HG03378 (cell line): ENCODE measurements at regions not wholly inside any gene's neighbourhood (a gene's known extent, or its start where the extent isn't known, plus 50 kb on each side); places are given as distances from the start of the nearest gene placed in this dataset.

Experiments used
- ATAC-seq: cut with Tn5 transposase; IDR thresholded peaks from one replicate; pipeline ENCODE4 v1.9.1; 2021; ENCODE audit warnings: mild to moderate bottlenecking, moderate library complexity; ENCODE audit not compliant: unreplicated experiment

- no peak for ATAC-seq
These were observed 102.6 kb upstream of the SERP2 start for GRCh38 chr13:44271031-44271455.

- ATAC-seq: no peak
These were observed 102.2 kb upstream of the SERP2 start for GRCh38 chr13:44271473-44271872.

- no peak for ATAC-seq
These were observed 101.7 kb upstream of the SERP2 start for GRCh38 chr13:44271915-44272341.

GRCh38 chr13:44272692-44273091 is 100.9 kb upstream of the SERP2 start:
- no peak for ATAC-seq

GRCh38 chr13:44273216-44273615 is 100.4 kb upstream of the SERP2 start:
- ATAC-seq: no peak

- peak; percentile 88 for ATAC-seq
These were observed 99.4 kb upstream of the SERP2 start for GRCh38 chr13:44273991-44274770.

- no peak for ATAC-seq
These were observed 98.8 kb upstream of the SERP2 start for GRCh38 chr13:44274771-44275205.

GRCh38 chr13:44275381-44275780 is 98.2 kb upstream of the SERP2 start:
- no peak for ATAC-seq

- no peak for ATAC-seq
These were observed 97.6 kb upstream of the SERP2 start for GRCh38 chr13:44276061-44276460.

- ATAC-seq: no peak
These were observed 96.2 kb upstream of the SERP2 start for GRCh38 chr13:44277459-44277858.

GRCh38 chr13:44278166-44278565 is 95.5 kb upstream of the SERP2 start:
- ATAC-seq: no peak

GRCh38 chr13:44280456-44280855 is 93.2 kb upstream of the SERP2 start:
- no peak for ATAC-seq

- ATAC-seq: no peak
These were observed 92.2 kb upstream of the SERP2 start for GRCh38 chr13:44281252-44282000.

- ATAC-seq: no peak
These were observed 90.0 kb upstream of the SERP2 start for GRCh38 chr13:44283600-44283999.

- no peak for ATAC-seq
These were observed 85.7 kb upstream of the SERP2 start for GRCh38 chr13:44287958-44288357.

- ATAC-seq: no peak
These were observed 81.1 kb upstream of the SERP2 start for GRCh38 chr13:44292545-44292944.

GRCh38 chr13:44293374-44293773 is 80.2 kb upstream of the SERP2 start:
- no peak for ATAC-seq

GRCh38 chr13:44293908-44294735 is 79.5 kb upstream of the SERP2 start:
- no peak for ATAC-seq

GRCh38 chr13:44294876-44295275 is 78.7 kb upstream of the SERP2 start:
- ATAC-seq: no peak

GRCh38 chr13:44296856-44297255 is 76.8 kb upstream of the SERP2 start:
- no peak for ATAC-seq

GRCh38 chr13:44298314-44298713 is 75.3 kb upstream of the SERP2 start:
- ATAC-seq: no peak
